Stimulated activated CD8-positive, alpha-beta memory T cell treated with anti-CD3 and anti-CD28 coated beads, Interleukin-4, amount 100 ng/mL, for 4 hours (primary cell): ENCODE measurements at regions not wholly inside any gene's neighbourhood (a gene's known extent, or its start where the extent isn't known, plus 50 kb on each side); places are given as distances from the start of the nearest gene placed in this dataset.

ENCODE experiments used
- DNase-seq, 2 donors: peaks; one replicate each; pipeline ENCODE4 v3.0.0-alpha.2; 2020; ENCODE audit warnings: low read depth in 2 of 2, low spot score in 1 of 2

GRCh38 chr5:175288048-175288621 is 155.8 kb downstream of the DRD1 start:
- no peak for DNase-seq

GRCh38 chr5:175286981-175287380 is 157.0 kb downstream of the DRD1 start:
- no peak for DNase-seq

DNA sequence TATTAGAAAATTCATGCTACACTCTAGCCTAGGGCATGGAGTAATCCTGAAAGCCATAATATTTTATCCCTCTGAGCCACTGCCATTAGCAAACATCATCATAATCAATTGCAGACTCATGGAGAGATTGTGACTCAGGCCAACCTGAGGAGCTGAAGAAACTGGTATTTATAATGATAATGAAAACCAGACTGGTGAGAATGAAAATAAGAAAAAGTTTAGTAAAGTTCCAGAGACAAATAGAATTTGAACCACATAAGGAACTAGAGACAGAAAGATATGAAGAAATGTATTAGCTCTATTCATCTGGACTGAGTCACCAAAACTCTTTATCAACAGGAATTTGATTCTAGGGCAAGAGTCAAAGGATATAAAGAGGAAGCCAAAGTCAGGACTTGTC is 158.7 kb downstream of the DRD1 start:
- no peak for DNase-seq

GRCh38 chr5:175284806-175285205 is 159.2 kb downstream of the DRD1 start:
- no peak for DNase-seq

DNA sequence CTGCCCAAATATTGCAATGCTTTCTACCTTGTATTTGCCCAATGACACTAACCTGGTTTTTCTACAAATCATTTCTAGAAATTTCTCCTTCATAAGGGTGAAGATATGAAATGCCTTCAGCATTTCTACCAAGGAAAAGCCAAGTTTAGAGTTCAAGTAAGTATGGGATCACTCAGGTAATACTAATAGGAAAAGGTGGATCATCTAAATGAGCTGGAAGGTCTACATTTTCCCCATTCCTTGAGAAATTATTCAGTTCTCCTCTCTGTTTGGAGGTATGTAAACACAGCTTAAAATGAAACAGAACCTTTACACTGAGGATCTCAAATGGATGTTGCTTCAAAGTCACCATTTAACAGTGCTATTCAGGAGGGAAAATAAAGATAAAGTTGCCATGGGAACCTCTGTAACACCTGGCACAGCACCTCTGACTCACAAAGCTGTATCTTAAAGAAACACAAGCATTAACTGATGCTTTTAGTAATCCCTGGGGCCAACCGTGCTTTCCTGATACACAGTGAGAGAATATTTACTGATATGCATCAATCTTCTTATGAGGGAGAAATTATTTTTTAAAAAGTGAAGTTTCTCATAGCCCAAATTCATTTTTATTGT is 161.3 kb downstream of the DRD1 start:
- no peak for DNase-seq

DNA sequence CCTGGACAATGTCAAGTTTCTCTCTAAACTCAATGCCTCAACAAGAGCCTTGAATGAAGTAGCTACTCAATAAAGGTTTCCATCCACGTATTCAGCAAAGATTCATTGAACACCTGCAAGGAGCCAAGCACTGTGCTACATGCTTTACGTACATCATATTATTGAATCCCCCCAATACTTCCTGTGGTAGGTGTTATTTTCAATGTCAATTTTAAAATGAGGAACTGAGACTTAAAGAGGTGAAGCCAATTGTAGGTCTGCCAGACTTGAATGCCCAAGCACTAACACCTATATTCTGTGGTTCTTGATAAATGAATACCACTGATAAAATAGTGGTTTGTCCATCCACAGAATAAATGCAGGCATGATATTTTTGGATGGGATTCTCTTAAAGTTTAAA is 162.3 kb downstream of the DRD1 start:
- no peak for DNase-seq

DNA sequence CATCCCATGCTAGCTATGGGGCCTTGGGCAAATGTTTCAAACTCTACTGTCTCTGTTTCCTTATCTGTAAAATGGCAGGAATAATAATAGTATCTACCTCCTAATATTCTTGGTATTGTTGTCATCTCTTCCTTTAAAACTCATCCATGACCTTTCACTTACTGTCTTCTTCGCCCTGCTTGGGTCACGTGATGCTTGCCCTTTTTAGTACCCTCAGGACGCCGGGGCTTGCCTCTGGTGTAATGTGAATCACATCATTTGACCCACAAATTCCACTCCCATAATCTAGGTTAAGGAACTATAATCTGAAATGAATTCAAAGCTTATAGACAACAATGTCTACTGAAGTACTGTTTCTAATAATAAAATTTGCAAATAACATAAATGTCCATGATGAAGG is 162.7 kb downstream of the DRD1 start:
- no peak for DNase-seq

DNA sequence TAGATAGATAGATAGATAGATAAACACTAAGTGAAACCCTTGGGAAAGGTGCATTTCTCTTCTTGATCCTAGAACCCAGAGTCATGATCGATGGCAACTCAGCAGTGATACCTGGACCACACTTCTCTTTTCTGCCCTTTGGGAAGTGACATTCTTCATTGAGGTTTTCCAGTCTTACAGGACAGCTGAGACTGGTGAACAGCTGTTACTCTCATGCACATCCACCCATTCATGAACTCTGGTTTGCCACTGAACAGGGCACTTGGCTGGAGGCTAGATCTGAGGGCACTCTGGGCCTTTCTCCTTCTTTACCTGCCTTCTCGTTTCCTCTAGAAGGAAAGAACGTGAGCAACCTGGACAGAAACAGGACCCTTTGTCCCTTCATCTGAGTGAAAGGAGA is 164.5 kb downstream of the DRD1 start:
- DNase-seq, result no peak

DNA sequence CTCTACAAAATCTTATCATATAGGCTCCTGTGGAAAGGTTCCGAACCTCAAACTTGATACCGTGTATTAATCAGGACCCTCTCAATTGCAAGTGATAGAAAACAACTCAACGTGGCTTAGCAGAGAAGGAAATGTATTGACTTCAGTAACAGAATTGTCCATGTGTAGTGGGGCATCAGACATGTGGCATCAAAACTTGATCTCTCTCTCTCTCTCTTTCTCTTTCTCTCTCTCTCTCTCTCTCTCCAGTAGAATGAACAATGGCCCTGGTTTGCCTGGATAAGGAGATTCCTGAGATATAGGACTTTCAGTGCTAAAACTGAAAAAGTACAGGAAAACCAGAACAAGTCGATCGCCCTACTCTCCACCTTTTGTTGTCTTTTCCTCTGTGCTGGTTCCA is 168.2 kb downstream of the DRD1 start:
- DNase-seq, result no peak

DNA sequence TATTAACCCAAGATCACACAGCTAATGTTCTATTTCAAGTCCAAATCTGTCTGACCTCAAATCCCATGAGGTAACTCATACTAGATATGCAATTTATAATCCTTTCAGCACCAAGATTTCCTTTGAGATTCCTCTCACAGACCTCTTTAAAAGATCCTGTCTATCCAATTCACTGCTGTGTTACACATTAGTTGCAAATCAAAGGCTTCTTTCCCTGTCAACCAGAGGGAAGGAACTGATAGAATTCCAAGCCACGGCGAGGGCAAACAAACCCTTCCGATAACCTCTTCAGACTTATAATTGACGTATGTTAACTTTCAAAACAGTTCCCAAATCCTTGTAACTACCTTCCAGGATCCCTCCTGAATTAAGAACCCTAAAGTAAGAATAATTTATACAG is 168.9 kb downstream of the DRD1 start:
- no peak for DNase-seq

DNA sequence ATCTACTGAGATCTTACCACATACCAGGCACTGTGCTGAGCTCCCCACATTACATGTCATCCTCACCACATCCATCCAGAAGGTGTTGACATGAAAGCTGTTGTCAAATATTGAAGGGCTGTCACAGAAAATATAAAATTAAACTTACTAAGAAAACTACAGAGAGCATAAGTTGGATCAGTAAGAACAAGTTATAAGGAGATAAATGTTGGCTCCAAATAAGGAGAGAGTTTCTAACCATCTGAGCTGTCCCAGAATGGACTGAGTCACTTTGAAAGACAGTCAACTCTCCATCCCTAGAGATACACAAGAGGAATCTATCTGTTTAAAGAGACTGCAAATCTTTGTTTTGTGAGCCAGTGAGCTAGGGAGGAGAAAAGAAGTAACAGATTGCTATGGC is 169.8 kb downstream of the DRD1 start:
- no peak for DNase-seq

GRCh38 chr5:175264406-175264805 is 179.6 kb downstream of the DRD1 start:
- DNase-seq, result no peak

- no peak for DNase-seq
Observed at GRCh38 chr5:175263776-175264175, 180.2 kb downstream of the DRD1 start.

DNA sequence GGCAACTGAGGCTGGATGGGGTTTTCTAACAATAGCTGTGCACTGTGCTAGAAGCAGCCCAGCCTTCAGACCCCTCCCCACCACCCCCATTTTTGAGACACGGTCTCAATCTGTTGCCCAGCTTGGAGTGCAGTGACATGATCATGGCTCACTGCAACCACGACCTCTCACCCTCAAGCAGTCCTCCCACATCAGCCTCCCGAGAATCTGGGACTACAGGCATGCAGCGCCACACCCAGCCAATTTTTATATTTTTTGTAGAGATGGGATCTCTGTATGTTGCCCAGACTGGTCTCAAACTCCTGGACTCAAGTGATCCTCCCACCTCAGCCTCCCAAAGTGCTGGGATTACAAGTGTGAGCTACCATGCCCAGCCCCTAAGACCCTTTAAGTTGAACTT is 182.5 kb downstream of the DRD1 start:
- DNase-seq, result no peak

GRCh38 chr5:175261037-175261436 is 182.9 kb downstream of the DRD1 start:
- no peak for DNase-seq

GRCh38 chr5:175257847-175258194 is 186.2 kb downstream of the DRD1 start:
- no peak for DNase-seq

GRCh38 chr5:175257128-175257846 is 186.7 kb downstream of the DRD1 start:
- DNase-seq, result no peak

GRCh38 chr5:175254155-175254554 is 189.8 kb downstream of the DRD1 start:
- no peak for DNase-seq

DNA sequence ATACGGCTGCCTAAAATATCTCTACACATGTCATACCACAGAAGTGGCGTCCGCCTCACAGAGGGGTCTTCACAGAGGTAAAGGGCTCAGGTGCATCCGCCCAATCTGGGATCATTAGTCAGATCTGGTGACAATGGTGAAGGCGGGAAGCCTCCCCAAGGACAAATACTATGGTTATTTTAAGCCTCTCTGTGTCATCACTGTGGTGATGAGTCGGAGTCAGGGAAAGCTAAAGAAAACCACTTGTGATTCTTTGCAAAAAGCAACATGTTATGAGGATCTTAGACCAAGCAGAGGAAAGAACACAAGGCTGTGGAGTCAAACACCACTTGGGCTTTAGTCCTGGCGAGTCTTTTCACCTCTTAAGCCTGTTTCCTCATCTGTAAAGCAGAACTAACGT is 190.4 kb downstream of the DRD1 start:
- DNase-seq, result no peak

- no peak for DNase-seq
Observed at GRCh38 chr5:175252234-175252805, 191.7 kb downstream of the DRD1 start.

DNA sequence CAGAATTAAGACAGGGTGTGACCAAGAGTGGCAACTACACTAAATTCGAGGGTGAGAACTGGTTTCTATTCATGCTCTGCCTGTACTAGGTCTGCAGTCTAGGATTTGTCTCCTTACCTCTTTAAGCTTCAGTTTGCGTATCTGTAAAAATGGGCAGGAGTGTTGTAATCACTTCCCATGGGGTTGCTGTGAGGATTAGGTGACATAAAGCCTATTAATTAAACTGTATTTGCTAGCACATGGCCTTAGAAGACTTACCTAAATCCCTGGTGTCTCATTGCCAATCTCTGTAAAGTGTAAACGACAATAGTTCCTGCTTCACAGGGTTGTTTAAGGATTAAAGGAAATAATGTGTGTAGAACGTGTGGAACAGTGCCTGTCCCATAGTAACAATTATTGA is 193.6 kb downstream of the DRD1 start:
- DNase-seq, result no peak

- DNase-seq, result no peak
Observed at GRCh38 chr5:175248416-175248905, 195.5 kb downstream of the DRD1 start.
